IPS-NIHi7 (cell line): ENCODE measurements at regions not wholly inside any gene's neighbourhood (a gene's known extent, or its start where the extent isn't known, plus 50 kb on each side); places are given as distances from the start of the nearest gene placed in this dataset.
A peak's percentile ranks its signal among the peaks of the same experiment; 100 is the strongest.

Experiments
- DNase-seq: peaks from one replicate; pipeline ENCODE4 v3.0.0; 2012; ENCODE audit warnings: mixed read lengths; ENCODE audit errors: extremely low spot score

DNA sequence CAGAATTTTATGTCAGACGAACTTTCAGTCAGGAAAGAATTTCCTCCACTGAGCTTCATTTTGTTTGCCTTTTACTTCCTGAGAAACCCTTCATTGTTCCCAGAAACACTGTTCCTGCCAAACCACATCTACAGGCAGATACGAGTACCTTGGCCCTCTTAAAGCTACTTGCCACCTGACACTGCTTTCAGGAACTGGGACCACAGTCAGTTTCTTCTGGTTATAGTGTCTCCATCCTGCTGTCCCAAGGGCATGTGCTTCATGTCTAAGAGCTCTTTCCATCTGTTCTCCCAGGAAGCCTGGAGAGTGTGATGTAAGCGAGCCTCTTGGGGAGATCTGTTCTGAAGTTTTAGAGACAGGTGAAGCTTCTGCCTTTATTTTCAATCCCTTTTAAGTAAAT is 161.7 kb upstream of the PLEKHA5 start:
- DNase-seq, result no peak

DNA sequence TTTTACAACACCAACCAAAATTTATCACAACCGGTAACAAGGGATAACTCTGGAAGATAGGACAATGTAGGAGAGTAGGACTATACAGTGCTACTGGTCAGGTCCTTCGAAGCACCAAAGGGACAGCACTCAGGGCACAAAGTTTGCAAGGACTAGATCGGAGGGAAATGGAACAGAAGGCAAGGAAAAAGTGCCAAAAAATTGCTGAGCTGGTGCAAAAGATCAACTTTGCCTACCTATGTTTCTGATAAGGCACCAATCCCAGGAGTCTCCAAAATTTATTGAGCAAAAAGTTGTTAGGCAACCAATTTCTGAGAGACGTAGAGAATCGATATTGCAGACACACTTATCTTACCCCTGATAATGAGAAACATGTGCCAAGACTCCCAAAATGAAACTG is 160.0 kb upstream of the PLEKHA5 start:
- DNase-seq, result no peak

DNA sequence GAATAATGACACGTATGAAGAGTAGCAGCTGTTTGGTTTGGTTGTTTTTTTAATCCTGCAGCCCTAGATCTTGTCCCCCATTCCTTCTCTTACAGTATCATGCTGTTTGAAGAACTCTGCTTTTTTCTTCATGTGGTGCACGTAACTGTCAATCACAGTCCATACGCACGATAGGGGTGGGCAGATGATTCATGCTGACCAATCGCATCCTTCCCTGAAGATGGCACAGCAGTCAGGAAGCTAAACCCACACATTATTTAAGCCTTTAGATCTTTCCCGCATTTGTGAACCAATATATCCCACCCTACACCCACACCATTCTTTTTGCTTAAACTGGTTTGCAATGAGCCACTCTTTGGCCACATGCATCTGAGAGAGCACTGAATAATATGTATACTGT is 158.9 kb upstream of the PLEKHA5 start:
- peak; percentile 35 for DNase-seq

DNA sequence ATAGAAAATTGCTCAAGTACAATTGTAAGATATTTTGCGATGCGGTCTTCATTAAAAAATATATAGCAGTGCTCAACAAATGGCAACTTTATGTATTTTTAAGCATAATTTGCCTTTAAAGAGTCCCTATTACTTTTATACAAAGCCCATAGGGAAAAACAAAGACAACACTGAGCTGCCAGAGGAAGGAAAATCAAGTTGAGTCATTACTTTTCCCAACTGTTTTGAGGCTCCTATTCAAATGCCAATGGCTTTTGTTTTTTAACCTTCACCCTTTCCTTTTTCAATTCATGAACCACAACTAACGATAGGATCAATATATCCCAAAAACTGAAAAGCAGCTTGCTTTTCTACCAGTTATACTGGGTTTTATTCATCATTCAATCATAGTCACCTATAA is 157.6 kb upstream of the PLEKHA5 start:
- DNase-seq, result peak; percentile 30

- DNase-seq, result no peak
These were observed 153.6 kb upstream of the PLEKHA5 start for GRCh38 chr12:18975933-18976332.

- no peak for DNase-seq
These were observed 150.0 kb upstream of the PLEKHA5 start for GRCh38 chr12:18979401-18980126.

DNA sequence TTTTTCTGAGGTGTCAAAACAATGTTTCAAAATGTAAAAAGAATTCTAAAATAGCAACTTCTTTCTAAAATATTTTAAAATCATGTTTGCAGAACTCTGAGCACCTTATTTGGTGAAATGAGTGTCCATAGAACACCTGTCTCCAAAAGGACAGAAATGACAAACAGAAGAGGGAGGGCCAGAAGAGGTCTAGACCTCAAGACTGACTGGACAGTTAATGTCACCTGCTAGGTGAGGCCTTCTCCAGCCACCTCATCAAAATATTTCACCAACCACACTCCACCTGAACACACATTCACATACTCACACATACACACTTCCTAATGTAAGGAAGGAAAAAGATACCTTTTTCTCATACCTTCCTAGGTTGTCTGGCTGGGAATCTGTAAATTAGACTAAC is 147.8 kb upstream of the PLEKHA5 start:
- DNase-seq, result no peak

DNA sequence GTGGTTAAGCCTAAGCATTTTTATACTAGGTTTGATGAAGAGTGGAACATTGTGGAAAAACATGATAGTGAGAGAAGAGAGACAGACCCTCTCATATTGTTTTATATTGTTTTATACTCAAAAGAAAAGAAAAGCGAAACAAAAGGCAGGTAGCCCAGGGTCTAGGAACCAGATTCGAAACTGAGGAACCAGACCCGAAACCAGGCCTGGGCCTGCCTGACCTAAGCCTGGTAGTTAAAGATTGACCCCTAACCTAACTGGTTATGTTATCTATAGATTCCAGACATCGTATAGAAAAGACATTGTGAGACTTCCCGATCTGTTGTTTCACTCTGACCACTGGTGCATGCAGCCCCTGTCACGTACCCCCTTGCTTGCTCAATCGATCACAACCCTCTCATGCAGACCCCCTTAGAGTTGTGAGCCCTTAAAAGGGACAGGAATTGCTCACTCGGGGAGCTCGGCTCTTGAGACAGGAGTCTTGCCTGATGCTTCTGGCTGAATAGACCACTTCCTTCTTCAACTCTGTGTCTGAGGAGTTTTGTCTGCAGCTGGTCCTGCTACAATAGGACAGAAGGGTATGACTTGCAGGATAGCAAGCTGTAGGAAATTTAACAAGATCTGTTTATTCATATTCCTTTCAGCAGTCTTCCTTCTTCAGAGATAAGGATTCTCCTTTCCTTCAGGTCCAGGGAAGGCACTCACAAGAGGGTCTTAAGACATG is 147.1 kb upstream of the PLEKHA5 start:
- DNase-seq, result no peak

DNA sequence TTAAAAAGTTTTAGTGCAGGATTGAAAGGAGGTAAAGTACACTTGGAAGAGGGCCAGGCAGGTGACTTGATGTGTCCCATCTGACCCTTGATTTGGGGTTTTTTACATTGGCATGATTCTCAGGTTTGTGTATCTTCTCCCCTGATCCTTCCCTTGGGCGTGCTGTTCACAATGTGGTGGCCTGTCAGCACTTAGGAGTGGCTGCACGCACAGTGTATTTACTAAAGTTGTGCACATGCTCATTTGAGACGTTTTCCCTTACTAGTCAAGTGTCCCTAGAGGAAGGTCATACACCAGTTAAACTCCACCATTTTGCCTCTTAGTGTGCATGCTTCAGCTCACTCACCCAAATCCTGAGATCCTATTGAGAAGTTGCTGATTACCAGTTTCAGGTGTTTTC is 145.7 kb upstream of the PLEKHA5 start:
- DNase-seq, result no peak

DNA sequence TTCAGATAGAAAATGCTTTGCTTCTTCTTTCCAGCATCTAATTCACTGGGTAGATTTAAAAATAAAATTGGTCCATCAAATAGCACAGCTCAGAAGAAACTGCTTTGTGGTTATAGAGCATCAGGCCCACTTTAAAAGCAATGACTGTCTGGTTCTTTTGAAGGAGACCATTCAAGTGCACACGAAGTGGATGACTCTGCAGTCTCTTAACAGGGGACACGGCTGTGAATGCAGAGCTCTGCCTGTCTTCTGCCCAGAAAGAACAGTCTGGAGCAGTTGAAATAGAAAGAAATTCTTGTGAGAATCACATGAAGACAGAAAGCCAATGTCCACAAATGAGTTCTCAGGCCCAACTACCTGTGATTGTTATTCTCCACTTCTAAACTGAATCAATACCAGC is 138.7 kb upstream of the PLEKHA5 start:
- DNase-seq, result no peak

GRCh38 chr12:18992336-18992735 is 137.2 kb upstream of the PLEKHA5 start:
- DNase-seq, result no peak

DNA sequence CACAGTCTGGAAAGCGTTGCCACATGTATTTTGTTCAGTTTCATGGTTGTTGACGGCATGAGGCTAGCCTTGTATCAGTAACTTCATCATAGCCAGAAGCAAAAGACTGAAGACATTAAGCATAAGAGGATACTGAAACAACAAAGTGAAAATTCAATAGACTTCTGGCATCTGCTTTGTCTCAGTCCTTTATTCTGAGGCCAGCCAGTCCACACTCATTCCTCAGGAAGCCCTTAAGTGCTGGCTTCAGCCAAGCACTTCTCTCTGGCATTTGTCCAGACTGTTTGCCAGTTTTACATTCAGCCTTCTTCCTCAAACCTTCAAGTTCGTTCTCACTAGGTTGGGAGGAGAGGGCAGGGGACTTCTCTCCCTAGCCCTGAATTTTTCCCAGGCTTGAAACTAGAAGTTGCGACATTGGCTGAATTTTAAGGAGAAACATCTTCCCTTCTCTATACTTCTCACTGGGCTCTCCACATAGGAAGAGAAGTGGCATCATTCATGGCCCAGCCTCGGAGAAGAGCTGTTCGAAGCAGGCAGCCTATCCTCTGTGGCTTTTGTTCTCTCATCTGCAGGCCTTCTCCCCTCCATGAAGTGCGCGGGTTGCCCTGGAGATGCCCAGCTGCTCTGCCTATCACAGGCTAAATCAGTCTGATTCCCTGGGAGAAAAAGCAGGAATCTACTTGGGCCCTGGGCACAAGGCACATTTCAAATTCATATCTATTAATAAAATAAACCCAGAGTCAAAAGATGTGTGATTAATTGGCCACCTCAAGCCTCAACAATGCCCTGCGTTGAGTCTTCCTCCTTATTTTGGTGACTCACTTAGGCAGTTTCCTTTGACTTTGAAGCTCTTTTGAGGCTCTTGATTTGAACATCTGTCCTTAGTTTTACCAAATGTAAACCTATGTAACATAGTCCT is 130.9 kb upstream of the PLEKHA5 start:
- DNase-seq, result no peak

DNA sequence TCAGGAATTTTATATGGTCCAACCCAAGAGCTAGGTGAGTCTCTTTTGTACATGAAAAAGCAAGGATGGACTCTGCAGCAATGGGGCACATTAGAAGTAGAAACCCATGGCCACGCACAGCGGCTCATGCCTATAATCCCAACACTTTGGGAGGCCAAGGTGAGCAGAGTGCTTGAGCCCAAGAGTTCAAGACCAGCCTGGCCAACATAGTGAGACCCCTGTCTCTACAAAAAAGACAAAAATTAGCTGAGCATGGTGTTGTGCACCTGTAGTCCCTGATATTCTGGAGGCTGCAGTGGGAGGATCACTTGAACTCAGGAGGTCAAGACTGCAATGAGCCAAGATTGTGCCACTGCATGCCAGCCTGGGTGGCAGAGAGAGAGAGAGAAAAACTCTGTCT is 128.7 kb upstream of the PLEKHA5 start:
- DNase-seq, result no peak

DNA sequence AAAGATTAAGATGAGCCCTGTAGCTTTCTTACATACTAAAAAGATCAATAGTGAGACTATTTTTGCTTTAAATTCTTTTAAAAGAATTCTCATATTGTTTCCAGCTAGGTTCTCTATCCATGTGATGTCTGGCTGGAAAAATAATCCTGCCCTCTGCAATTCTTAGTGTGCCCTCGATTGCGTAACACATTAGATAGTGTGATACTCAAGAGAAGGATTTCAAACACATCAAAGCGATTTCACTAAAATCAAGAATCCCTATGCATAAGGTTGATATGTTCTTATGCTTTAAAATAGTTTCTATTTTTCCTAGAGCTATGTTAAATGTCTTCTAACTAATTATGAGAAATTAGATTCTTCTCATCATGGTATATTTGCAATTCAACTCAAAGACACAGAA is 127.3 kb upstream of the PLEKHA5 start:
- no peak for DNase-seq

GRCh38 chr12:19003141-19003540 is 126.4 kb upstream of the PLEKHA5 start:
- no peak for DNase-seq

DNA sequence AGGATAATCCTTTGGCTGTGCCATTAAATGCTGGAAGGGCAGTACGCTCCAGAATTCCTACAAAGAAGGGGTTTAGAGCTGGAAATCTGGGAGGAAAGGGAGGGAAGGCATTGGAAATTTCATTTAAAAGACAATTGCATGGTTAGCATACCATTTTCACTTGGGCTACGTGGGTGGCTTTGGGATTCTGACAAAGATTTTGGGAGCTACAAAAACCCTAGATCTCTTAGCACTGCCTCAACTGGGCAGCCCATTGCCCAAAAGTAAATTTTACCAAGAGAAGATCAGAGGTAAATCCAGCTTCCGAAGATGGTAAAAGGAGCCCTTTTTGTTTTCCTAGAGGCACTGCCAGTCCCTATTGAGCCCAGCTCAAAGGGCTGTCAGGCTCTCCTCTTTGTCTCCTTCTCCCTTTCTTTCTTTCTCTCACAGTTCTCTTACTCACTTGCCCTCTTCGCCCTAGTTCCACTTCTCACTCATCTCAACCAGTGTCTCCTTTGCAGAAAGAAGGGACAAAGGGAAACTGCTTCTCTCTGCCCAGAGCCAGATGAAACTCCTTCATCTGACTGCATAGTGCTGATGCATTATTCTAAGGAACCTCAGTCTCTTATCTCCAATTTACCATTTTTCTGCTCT is 125.4 kb upstream of the PLEKHA5 start:
- peak; percentile 38 for DNase-seq

GRCh38 chr12:19005257-19005801 is 124.2 kb upstream of the PLEKHA5 start:
- DNase-seq, result no peak

DNA sequence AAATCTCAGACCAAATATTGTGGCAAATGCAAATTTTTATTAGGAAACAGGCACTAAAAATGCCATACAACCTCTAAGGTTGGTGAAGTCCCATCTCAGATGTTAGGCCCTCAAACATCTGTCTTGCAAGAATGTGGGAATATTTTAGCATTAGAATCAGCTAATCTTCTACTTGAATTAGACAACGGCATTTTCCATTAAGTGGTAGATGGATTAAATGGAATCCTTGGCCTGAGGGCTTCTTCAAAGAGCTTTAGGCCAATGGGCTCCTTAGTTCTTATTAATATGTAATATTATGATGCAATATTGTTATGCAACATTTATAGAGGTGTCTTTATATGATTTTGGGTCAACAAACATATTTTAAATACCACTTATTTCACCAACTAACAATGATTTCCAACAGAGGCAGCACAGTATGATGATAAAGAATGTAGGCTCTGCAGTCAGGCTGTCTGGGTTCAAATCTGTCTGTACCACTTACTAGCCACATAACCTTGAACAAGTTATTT is 122.9 kb upstream of the PLEKHA5 start:
- no peak for DNase-seq

DNA sequence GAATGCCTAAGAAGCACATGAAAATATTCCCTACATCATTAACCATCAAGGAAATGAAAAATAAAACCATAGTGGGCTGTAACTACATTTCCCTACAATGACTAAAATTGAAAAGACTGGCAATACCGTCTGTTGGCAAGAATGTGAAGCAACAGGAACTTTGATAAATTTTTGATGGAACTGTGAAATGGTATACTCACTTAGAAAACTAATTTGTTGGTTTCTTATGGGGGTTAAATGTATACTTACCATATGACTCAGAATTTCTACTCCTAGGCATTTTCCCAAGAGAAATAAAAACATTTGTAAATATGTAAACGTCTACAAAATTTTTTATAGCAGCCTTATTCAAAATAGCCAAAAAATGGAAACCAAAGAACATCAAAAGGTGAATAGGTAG is 121.4 kb upstream of the PLEKHA5 start:
- DNase-seq, result no peak

- no peak for DNase-seq
These were observed 119.4 kb upstream of the PLEKHA5 start for GRCh38 chr12:19010087-19010486.

DNA sequence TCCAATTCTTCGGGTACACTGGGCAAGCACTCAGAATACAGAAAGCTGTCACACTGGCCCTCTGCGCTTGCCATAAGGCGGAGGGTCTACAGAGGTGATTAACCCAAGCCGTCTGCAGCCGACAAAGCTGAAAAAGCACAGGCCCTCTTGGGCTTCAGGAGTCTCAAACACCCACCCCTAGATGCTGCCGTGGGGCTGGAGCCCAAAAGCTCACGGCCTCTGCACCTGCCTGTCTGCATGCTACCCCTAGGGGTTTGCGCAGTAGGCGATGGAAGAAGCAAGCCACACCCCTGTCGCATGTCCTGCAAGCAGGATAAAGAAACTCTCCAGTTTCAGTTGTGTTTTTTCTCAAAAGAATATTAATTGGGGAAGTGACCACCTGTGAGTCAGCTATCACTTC is 118.8 kb upstream of the PLEKHA5 start:
- no peak for DNase-seq

- DNase-seq, result no peak
These were observed 116.6 kb upstream of the PLEKHA5 start for GRCh38 chr12:19012965-19013364.
